ENCODE measurements at regions not wholly inside any gene's neighbourhood (a gene's known extent, or its start where the extent isn't known, plus 50 kb on each side); places are given as distances from the start of the nearest gene placed in this dataset.
"Not testable (repeated sequence)": the region's sequence is repeated elsewhere in the genome, so short reads cannot be mapped to it uniquely, and the experiment has no call there.

GRCh38 chr6:98039904-98040607, 757.0 kb upstream of the MMS22L start:
- DNase-seq, result no peak

- no peak for DNase-seq
Observed at GRCh38 chr6:98041056-98041455, 758.0 kb upstream of the MMS22L start.

- DNase-seq, result no peak
Observed at GRCh38 chr6:98041921-98042320, 758.9 kb upstream of the MMS22L start.

GRCh38 chr6:98044151-98044561, 761.1 kb upstream of the MMS22L start:
- no peak for DNase-seq

GRCh38 chr6:98044791-98045470, 761.9 kb upstream of the MMS22L start:
- DNase-seq, result no peak

GRCh38 chr6:98047164-98047563, 764.1 kb upstream of the MMS22L start:
- no peak for DNase-seq

- no peak for DNase-seq
Observed at GRCh38 chr6:98047871-98048270, 764.9 kb upstream of the MMS22L start.

GRCh38 chr6:98054453-98054852, 771.4 kb upstream of the MMS22L start:
- no peak for DNase-seq

GRCh38 chr6:98056955-98057354, 773.9 kb upstream of the MMS22L start:
- no peak for DNase-seq

- DNase-seq, result no peak
Observed at GRCh38 chr6:98067375-98067774, 767.0 kb upstream of the POU3F2 start.

GRCh38 chr6:98088537-98088936, 745.8 kb upstream of the POU3F2 start:
- DNase-seq, result not testable (repeated sequence)

- no peak for DNase-seq
Observed at GRCh38 chr6:98092331-98092730, 742.0 kb upstream of the POU3F2 start.

GRCh38 chr6:98094696-98095095, 739.7 kb upstream of the POU3F2 start:
- DNase-seq, result no peak

GRCh38 chr6:98107801-98108200, 726.6 kb upstream of the POU3F2 start:
- no peak for DNase-seq

- no peak for DNase-seq
Observed at GRCh38 chr6:98116455-98116854, 717.9 kb upstream of the POU3F2 start.

GRCh38 chr6:98117068-98117467, 717.3 kb upstream of the POU3F2 start:
- no peak for DNase-seq

GRCh38 chr6:98118397-98119045, 715.9 kb upstream of the POU3F2 start:
- peak; percentile 4 for DNase-seq

- DNase-seq, result no peak
Observed at GRCh38 chr6:98124171-98124570, 710.2 kb upstream of the POU3F2 start.

- no peak for DNase-seq
Observed at GRCh38 chr6:98131290-98131990, 702.9 kb upstream of the POU3F2 start.

GRCh38 chr6:98136333-98136732, 698.0 kb upstream of the POU3F2 start:
- no peak for DNase-seq

- no peak for DNase-seq
Observed at GRCh38 chr6:98137391-98137790, 697.0 kb upstream of the POU3F2 start.

- DNase-seq, result no peak
Observed at GRCh38 chr6:98142839-98143238, 691.5 kb upstream of the POU3F2 start.

- no peak for DNase-seq
Observed at GRCh38 chr6:98146656-98147055, 687.7 kb upstream of the POU3F2 start.
